Glomerular visceral epithelial cell (primary cell): ENCODE measurements at regions not wholly inside any gene's neighbourhood (a gene's known extent, or its start where the extent isn't known, plus 50 kb on each side); places are given as distances from the start of the nearest gene placed in this dataset.
A peak's percentile ranks its signal among the peaks of the same experiment; 100 is the strongest.

ENCODE experiments used
- DNase-seq: peaks from one replicate; pipeline ENCODE4 v3.0.0-alpha.2; 2016; ENCODE audit errors: extremely low spot score

DNA sequence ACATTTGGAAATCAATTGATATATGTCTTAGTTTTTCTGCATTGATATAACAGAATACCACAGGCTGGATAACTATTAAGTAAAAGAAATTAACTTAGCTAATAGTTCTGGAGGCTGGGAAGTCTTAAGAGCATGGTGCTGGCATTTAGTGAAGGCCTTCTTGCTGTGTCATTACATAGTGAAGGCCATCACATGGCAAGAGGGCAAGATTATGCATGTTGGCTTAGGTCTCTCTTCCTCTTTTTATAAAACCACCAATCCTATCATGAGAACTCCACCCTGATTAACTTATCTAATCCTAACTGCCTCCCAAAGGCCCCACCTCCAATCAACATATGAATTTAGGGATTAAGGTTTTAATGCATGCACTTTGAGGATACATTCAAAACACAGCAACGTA lies 225.5 kb upstream of the VRK2 start:
- no peak for DNase-seq

DNA sequence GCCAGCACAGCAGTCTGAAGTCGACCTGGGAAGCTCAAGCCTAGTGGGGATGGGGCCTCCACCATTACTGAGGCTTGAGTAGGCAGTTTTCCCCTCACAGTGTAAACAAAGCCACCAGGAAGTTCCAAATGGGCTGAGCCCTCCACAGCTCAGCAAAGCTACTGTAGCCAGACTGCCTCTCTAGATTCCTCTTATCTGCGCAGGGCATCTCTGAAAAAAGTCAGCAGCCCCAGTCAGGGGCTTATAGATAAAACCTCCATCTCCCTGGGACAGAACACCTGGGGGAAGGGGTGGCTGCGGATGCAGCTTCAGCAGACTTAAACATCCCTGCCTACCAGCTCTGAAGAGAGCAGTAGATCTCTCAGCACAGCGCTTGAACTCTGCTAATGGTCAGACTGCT lies 218.4 kb upstream of the VRK2 start:
- no peak for DNase-seq

GRCh38 chr2:57834666-57835065 lies 211.9 kb upstream of the VRK2 start:
- DNase-seq = no peak

- peak; percentile 47 for DNase-seq
Measured at GRCh38 chr2:57842531-57842930, 204.1 kb upstream of the VRK2 start.

GRCh38 chr2:57843158-57843557 lies 203.4 kb upstream of the VRK2 start:
- no peak for DNase-seq

GRCh38 chr2:57848723-57849122 lies 197.9 kb upstream of the VRK2 start:
- DNase-seq = no peak

GRCh38 chr2:57849843-57850242 lies 196.8 kb upstream of the VRK2 start:
- no peak for DNase-seq

DNA sequence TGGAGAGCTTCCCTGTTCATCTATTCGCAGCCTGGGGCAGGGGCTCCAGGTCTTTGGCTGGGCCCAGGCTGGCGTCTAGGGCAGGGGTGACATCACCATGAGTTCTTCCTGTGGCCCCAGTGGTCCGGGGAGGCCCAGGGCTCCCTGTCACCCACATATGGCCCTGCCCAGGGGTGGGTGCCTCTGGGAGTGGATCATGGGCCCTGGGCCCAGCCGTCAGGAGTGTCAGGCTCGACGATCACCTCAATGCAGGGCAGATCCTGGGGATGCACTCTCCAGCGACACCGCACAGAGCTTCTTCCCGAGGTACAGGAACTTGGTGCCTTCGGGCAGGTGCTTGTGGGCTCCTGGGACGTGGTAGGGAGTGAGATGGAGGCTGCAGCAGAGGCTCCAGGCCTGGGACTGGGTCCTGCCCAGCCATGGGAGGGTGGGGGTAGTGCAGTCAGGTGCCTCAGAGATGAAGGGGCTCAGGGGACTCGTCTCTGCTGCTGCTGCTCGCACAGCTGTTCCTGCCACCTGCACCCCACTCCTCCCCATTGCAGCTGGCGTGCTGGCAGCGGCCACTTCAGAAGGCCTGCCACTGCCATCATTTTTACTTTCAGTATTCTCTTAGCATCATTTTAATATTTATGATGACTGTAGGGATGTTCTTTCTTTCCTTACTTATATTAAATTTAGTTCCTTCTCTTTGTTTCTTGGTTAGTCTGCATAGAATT lies 196.0 kb upstream of the VRK2 start:
- DNase-seq = no peak

GRCh38 chr2:57855212-57855611 lies 191.4 kb upstream of the VRK2 start:
- no peak for DNase-seq

- no peak for DNase-seq
Measured at GRCh38 chr2:57859755-57860154, 186.9 kb upstream of the VRK2 start.

GRCh38 chr2:57862153-57862552 lies 184.5 kb upstream of the VRK2 start:
- no peak for DNase-seq

DNA sequence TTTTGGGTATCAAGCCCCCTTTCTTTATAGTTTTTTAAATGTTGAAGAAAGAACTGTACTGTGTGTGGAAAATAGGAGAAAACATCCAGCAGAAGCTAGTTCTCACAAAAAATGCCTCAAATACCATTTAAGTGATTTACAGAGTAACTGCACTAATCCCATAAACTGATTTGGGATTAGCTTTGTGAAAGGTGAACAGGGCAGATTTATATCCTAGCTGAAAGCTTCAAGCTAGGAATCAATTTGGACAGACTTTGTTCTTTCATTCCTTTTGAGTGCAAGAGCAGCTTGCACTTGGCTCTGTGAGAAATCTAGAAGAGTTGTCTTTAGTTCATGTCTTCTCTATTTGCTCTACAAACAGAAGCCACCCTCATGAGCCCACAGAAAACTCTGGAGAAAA lies 183.9 kb upstream of the VRK2 start:
- no peak for DNase-seq

DNA sequence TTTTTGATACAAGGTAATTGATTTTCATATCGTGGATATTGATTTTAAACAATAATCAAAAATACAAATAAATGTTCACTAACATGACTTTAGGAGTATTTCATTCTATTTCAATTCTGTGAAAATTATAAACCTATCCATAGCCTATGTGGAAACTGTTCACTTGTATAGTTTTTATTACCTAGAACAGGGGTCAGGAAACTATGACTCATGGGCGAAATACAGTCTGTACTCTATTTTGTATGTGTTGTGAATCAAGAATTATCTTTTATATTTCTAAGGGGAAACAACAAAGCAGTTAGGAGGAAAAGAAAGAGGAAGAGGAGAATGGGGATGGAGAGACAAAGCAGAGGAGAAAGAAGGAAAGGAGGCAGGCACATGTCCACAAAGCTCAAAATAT lies 181.7 kb upstream of the VRK2 start:
- no peak for DNase-seq

DNA sequence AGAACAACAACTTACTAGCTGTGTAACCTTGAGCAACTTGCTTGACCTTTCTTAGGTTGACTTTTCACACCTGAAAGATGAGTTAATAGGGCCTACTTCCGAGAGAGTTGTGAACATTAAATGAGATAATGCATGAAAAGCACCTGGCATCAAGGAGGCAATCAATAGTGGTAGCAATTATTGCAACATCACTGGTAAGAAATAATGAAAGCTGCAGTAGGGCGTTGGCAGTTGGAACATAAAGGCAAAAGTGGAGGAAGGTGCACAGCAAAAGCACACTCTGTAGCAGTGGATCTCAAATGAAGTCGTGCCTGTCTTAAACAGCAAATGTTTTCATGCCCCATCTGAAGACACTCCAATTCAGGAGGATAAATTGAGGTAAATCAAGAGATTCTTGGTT lies 178.9 kb upstream of the VRK2 start:
- DNase-seq = no peak

DNA sequence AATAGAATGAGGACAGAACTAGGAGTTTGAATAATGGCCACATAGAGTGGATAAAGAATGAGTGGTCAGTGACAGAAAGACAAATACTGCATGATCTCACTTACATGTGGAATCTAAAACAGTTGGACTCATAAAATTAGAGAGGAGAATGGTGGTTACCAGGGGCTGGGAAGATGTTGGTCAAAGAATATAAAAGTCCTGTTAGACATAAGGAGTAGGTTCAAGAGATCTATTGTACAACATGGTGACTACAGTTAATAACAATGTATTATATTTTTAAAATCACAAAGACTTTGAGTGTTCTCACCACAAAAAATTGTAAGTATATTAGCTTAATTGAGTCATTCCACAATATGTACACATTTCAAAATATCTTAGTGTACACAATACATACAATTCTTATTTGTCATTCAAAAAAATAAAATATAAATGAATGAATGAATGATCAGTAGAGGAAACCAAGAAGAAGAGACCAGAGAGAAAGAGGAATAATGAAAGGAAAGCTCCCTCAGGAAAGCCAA lies 177.9 kb upstream of the VRK2 start:
- no peak for DNase-seq

DNA sequence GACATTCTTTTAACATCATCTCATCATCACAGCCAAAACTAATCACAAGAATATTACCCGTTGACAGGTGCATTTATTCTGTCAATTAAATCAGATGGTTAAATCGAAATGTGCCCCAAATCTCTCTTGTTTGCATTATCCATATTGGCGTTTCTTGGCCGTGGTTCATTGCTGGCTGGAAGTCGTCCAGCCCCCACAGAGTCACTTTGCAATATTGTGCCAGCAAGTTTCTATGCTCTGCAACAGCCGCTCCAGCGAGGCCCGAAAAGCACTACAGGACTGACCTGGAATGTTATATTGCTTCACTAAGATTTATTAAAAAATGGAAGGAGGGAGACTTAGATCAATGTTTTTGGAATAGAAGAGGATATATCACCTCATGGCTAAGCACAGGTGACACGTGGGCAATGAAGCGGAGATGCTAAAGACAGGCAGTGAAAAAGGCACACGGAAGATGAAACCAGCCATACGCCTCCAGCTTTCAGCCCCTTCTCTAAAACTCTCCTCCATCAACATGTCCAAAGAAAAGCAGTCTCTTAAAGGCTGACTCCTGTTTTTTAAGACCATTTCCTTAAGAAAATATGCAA lies 176.8 kb upstream of the VRK2 start:
- DNase-seq = no peak

DNA sequence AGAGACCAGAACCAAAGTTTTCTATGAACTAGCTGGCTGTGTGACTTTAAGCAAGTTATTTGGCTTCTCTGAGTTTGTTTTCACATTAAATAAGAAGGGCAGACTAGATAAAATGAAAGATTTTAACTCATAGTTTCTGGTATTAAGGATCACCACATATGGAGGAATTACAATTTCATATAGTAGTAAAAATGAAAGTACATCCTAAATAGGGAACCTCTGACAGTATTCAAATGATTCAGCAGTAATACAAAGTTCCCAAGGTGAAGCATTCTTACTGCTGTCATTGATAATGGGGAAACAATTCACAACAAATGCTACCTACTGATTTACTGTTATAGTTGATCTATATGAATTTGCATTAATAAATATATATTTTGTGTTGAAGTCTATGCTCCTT lies 170.3 kb upstream of the VRK2 start:
- DNase-seq = no peak

DNA sequence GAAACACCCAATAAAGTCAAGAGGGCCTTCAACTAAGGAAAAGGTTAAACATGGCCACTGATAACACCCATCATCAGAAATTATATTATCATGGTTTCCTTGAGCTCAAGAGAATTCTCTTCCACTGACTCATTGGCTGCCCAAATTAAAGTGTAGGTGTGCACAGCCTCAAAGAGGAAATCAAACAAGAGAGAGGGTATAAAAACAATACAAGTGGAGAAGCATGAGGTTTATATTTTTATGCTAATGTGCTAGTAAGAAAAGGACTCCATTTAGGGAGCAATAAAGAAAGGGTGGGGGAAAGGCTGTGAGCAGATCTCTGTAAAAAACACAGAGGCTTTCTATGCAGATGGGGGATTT lies 168.8 kb upstream of the VRK2 start:
- DNase-seq = no peak

- no peak for DNase-seq
Measured at GRCh38 chr2:57878171-57878865, 168.3 kb upstream of the VRK2 start.

DNA sequence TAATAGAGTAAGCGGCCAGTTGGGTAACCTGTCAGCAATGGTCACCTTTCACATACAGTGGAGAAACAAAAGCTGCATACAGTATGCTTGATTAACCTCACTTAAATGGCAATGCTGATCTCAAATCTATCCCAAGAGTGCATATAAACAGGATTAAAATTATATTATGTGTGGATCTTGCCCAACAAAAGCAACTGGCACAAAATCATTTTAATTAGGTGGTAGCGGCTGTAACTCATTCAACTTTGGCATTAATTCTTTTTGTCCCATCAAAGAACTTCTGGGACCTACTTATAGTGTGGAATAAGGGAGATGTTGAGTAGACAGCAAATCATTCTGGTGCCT lies 167.8 kb upstream of the VRK2 start:
- DNase-seq = no peak

GRCh38 chr2:57880446-57880845 lies 166.2 kb upstream of the VRK2 start:
- no peak for DNase-seq

DNA sequence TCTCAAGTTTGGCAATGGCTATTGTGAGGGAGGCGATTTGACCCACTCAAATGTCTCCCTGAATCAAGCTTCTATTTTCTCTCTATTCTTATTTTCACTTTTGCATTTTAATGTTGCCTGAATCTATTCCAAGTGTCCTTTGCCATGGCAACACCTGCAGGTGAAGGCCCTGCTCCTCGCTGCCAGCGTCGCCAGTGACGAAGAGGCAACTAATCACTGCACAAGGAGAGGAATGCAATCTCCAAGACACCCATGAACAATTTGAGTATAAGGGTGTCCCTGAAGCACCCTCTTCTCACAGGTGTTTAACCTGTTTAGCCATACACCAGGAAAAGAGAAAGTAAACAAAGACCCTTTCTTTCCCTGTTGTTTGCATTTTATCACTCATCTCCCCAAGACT lies 165.6 kb upstream of the VRK2 start:
- DNase-seq = no peak
